NCI-H1694 treated with DMSO at 0.1 percent for 48 hours (cell line): ENCODE measurements at regions not wholly inside any gene's neighbourhood (a gene's known extent, or its start where the extent isn't known, plus 50 kb on each side); places are given as distances from the start of the nearest gene placed in this dataset.

ENCODE experiments used
- DNase-seq: peaks from one replicate; lab custom pipeline; 2025; lab: John Stamatoyannopoulos, UW

DNA sequence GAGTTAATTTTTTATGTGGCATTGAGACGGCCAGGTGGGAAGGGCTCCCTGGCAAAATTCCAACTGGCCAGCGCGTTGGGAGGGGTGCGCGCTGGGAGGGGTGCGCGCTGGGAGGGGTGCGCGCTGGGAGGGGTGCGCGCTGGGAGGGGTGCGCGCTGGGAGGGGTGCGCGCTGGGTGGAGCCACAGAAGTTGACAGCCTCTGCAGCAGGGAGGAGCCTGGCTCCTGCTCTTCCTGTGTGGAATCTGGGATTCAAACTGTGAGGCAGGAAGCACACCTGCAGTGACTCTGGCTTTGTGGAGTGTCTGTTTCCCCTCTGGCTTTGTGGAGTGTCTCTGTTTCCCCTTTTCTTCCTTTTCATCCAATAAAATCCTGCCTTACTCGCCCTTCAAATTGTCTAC lies 147.9 kb upstream of the CBLN2 start:
- DNase-seq, result no peak

DNA sequence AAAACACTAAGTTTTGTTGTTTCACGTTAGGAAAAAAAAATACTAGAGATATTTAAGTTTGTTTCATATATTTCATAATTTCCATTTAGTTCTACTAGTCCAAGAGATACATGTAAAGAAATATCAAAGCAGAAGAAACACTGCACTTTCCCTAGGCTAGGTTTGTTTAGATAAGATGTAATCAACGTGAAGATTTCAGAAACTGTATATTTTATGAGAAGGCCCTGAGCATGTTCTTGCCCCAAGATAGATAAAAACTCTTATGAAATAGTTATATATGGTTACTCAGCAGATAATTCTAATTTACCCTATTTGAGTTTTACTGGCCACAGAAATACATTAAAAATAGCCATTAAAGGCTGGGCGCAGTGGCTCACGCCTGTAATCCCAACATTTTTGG lies 143.6 kb upstream of the CBLN2 start:
- no peak for DNase-seq

DNA sequence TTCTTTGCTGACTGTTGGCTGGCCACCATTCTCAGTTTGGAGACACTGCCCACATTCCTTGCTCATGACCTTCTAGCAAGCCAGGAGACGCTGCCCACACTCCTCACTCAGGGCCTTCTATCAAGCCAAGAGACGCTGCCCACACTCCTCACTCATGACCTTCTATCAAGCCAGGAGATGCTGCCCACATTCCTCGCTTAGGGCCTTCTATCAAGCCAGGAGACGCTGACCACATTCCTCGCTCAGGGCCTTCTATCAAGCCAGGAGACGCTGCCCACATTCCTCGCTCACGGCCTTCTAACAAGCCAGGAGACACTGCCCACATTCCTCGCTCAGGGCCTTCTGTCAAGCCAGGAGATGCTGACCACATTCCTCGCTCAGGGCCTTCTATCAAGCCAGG lies 131.3 kb upstream of the CBLN2 start:
- DNase-seq, result no peak

- DNase-seq, result peak; percentile 49
Measured at GRCh38 chr18:72674710-72675109, 130.6 kb upstream of the CBLN2 start.

- no peak for DNase-seq
Measured at GRCh38 chr18:72673242-72673641, 129.1 kb upstream of the CBLN2 start.

- peak; percentile 16 for DNase-seq
Measured at GRCh38 chr18:72672364-72673184, 128.4 kb upstream of the CBLN2 start.

- no peak for DNase-seq
Measured at GRCh38 chr18:72667932-72668331, 123.8 kb upstream of the CBLN2 start.

- peak; percentile 25 for DNase-seq
Measured at GRCh38 chr18:72652990-72653593, 109.0 kb upstream of the CBLN2 start.

- DNase-seq, result no peak
Measured at GRCh38 chr18:72651033-72651432, 106.9 kb upstream of the CBLN2 start.

GRCh38 chr18:72648481-72648960 lies 104.4 kb upstream of the CBLN2 start:
- no peak for DNase-seq

GRCh38 chr18:72648079-72648478 lies 103.9 kb upstream of the CBLN2 start:
- no peak for DNase-seq

DNA sequence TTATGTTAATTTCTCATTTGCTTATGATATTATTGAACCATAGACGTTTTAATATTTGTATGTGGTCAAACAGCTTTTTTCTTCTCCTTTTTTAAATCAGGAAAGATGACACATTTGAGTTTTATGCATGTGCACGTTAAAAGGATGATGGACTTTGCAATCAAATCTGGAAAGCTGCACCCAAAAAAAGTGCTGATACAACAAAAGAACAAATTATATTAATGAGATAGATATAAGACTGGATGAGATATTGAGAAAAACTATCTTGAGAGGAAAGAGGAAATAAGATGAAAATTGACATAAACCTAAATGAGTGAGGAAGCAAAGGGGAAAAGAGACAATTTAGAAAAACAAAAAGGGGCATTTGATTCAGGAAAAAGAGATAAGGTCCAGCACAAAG lies 96.4 kb upstream of the CBLN2 start:
- no peak for DNase-seq

- no peak for DNase-seq
Measured at GRCh38 chr18:72638376-72638775, 94.2 kb upstream of the CBLN2 start.

DNA sequence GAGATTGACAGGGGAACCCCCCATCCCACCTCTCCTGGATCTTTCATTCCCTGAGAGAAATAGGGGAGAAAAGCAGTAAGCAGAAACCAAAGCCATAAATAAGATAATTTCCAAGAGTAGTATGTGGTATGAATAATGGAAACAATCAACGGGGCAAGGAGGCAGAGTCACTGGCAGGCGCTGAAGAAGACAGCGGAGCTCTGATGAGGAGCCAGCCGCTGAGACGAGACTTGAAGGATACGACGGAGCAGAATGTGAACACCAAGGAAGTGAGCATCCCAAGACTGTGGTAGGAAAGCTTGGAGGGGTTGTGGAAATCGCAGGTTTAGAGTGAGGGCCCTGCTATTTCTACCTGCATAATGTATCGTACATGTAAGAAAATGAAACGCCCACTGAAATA lies 93.6 kb upstream of the CBLN2 start:
- DNase-seq, result no peak

DNA sequence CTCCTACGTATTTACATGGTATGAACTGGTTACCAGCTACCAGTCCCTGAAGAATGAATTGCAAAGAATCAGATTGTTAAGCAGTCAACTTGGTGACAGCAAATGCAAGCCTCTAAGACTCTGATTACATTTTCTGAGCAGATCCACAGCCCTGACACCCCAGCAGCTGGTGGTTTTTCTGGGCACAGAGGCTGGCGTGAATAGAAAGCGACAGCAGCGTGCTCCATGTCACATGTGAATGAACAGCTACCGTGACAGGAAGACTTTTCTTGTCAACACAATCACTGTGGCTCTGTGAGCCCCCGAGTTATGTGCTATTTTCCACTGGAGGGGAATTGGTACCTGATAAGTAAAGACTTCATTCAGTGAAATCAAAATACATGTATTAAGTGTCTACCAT lies 93.2 kb upstream of the CBLN2 start:
- no peak for DNase-seq

- DNase-seq, result no peak
Measured at GRCh38 chr18:72636611-72637010, 92.5 kb upstream of the CBLN2 start.

DNA sequence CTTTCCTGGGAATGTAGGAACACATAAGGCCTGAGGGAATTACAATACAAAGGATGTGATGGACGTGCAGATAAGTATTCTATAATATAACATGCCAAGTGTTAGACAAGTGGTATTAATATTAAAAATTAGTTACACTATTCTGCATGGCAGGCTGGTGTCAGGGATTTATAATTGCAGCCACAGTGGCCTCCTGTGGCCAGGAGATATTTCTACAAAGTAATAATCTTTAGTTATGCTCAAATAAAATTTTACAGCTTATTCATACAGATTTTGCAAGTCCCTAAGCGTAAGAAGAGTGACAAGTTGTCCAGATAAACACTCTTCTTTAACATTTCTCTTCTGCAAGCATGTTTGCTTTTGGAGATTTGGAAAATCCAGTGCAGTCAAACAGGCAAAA lies 90.4 kb upstream of the CBLN2 start:
- no peak for DNase-seq

GRCh38 chr18:72630991-72631390 lies 86.8 kb upstream of the CBLN2 start:
- no peak for DNase-seq

DNA sequence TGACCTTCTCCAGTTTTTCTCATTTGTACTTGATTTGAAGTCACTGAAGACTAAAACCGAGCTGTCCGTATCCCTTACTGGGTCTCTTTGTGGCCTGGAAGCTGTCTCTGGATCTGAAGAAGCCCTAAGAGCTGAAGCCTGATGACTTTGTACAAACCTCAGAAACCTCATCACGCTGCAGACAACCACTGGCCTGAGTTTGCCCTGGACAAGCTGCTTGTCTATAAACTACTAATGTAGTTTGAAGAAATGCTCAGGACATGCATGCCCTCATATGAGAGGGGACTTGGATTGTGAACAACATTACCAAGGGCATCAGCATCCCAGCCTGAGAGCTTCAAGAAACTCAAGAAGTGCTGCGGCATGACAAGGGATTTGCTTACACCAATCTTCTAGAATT lies 79.3 kb upstream of the CBLN2 start:
- DNase-seq, result no peak

DNA sequence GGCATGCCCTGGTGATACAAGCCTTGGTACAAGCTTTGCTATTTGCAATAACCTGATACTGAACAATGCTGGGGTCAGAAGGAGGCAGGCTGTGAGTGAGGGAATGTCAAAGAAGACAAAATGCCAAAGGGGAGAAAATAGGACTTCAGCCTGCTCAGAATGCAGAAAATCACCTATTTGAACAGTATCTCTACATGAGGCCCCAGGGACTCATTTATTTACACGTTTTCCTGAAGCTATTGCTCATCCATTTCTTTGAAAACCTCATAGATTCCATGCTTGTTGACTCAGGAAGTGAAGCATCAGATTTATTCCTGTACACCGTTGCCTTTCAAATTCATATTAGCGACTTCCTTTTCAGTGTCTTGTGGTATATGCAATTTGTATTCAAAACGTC lies 69.4 kb upstream of the CBLN2 start:
- DNase-seq, result no peak

GRCh38 chr18:72612894-72613533 lies 68.9 kb upstream of the CBLN2 start:
- no peak for DNase-seq

GRCh38 chr18:72605376-72605775 lies 61.2 kb upstream of the CBLN2 start:
- no peak for DNase-seq

DNA sequence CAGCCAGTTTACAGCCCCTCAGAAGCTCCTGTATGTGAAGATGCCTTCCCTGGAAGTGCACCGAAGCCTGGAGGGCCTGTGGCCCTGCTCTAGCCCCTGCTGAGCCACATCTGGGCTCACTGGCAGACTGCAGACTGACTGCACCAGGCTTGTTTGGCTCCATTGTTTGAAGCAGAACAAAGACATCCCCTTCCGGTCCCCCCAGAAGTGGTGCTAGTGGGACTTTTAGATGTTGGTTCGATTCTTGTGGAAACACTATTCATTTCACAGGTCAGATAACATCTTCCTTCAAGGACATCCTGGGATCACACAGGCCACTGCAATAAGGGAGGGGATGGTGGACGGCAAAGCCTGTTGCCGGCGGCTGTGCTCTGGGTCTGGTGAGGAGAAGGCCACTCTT lies 57.8 kb upstream of the CBLN2 start:
- DNase-seq, result no peak
